ENCODE measurements at regions not wholly inside any gene's neighbourhood (a gene's known extent, or its start where the extent isn't known, plus 50 kb on each side); places are given as distances from the start of the nearest gene placed in this dataset.

DNA sequence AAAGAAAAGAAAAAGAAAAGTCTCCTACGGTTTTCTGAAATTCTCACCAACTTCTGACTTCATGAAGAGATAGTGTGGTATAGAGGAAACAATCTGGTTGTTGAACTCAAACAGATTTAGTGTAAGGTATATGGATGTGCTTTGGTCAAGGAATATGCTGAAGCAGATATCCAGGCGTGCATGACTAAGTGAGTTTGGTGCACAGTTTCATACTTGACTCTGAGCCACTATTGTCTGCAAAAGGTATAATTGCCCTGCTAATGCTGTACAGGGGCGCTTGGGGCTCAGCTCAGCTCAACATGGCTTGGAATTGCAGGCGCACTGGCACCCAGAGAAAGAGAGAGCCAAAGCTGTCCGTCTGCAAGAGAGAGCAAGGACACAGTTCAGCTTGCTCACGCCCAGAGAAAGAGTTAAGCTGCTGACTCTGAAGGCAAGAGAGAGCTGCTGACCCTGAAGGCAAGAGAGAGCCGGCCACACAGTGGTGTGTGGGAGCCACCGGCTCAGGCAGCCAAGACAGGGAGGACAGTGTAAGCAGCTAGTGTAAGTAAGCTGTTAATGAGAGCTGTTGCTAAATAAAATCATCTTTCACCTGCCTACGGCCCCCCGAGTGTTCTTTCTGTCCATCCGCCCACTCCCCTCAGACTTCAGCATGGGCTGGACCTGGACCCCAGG lies 66.4 kb upstream of the SLC38A4 start:
- ATAC-seq: no peak
- no peaks in the 10 kb centered on the region for H3K4me1 ChIP-seq
- no peaks in the 10 kb centered on the region for H3K27me3 ChIP-seq
- no peaks in the 10 kb centered on the region for H3K36me3 ChIP-seq
- DNase-seq: no peak
- no peak overlapping the region for H3K27ac ChIP-seq
- H3K9me3 ChIP-seq: no peaks in the 10 kb centered on the region
- intact Hi-C loops (cut with DNase I): no loop called here
- H3K4me3 ChIP-seq: no peak overlapping the region
- TF ChIP-seq, protein P1, sequence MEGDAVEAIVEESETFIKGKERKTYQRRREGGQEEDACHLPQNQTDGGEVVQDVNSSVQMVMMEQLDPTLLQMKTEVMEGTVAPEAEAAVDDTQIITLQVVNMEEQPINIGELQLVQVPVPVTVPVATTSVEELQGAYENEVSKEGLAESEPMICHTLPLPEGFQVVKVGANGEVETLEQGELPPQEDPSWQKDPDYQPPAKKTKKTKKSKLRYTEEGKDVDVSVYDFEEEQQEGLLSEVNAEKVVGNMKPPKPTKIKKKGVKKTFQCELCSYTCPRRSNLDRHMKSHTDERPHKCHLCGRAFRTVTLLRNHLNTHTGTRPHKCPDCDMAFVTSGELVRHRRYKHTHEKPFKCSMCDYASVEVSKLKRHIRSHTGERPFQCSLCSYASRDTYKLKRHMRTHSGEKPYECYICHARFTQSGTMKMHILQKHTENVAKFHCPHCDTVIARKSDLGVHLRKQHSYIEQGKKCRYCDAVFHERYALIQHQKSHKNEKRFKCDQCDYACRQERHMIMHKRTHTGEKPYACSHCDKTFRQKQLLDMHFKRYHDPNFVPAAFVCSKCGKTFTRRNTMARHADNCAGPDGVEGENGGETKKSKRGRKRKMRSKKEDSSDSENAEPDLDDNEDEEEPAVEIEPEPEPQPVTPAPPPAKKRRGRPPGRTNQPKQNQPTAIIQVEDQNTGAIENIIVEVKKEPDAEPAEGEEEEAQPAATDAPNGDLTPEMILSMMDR (IDR thresholded peaks at IDR 0.05): no peak

DNA sequence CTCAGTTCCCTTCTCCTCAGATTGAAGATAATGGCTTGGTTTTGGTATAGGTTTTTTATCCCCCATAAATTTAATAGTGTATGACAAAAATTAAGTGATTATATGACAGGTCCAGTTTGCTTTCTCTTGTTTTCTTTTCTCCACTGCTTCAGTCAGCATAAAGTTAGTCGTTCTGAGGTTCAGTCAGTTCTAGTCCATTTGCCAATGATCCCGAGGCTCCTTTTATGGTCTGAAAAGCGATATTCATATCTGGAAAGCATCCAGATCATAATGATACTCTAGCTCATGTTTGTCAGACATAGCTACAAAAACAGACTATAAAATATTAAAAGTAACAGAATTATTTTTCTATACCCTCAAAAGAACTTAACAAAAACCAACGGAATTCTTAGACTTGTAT lies 67.1 kb upstream of the SLC38A4 start:
- Histone ChIP-seq H3K4me3 (no peak overlapping the region), H3K9me3 (no peaks in the 10 kb centered on the region), H3K4me1 (no peaks in the 10 kb centered on the region), H3K27ac (no peak overlapping the region), H3K27me3 (no peaks in the 10 kb centered on the region), H3K36me3 (no peaks in the 10 kb centered on the region)
- TF ChIP-seq, protein P1 (IDR thresholded peaks at IDR 0.05): no peak
- DNase-seq (no peak), ATAC-seq (no peak)
- intact Hi-C loops (cut with DNase I): no loop called here

DNA sequence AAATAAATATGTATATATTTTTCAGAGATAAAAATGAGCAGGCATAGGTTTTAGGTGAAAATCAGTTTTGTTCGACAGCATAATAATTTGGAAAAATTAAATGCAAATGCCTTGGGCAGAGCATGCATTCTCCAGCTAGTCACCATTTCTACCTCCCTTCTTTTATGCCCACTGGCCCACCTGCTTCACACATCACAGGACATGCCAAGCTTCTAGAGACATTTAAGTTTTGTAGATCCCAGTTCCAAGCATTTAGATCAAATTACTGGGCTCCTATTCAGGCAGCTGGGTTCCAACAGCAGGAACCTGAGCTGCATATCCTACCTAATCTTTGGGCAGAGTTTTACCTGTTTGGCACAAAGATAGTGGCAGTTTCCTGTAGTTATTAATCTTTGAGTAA lies 67.6 kb upstream of the SLC38A4 start:
- intact Hi-C loops (cut with DNase I): no loop called here
- H3K27me3 ChIP-seq: no peaks in the 10 kb centered on the region
- ATAC-seq: no peak

DNA sequence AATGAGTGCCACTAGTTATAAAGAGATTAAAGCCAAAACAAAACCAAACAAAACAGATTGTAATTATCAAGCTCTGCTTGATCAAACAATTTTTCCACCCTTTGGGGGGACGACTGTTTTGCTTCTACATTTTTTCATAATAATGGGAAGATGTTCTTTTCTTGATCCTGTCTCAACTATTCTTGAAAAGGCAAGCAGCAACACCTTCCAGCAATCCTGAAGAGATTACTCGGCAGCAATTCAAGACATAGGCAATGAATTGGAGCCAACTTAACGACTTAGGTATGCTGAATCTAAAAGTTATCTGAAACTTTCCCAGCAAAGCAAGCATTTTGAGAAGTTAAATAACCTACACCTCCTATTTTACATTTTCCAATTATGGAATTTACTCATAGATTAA lies 69.9 kb upstream of the SLC38A4 start:
- ATAC-seq (no peak), DNase-seq (no peak)
- H3K36me3 ChIP-seq: no peaks in the 10 kb centered on the region
- intact Hi-C loops (cut with DNase I): no loop called here
- no peak overlapping the region for H3K4me3 ChIP-seq
- no peaks in the 10 kb centered on the region for H3K4me1 ChIP-seq
- TF ChIP-seq, protein P1 (IDR thresholded peaks at IDR 0.05): no peak
- no peak overlapping the region for H3K27ac ChIP-seq
- H3K9me3 ChIP-seq: no peaks in the 10 kb centered on the region
- H3K27me3 ChIP-seq: no peaks in the 10 kb centered on the region

More for the DNA sequence above, 67.6 kb upstream of the SLC38A4 start:
- DNase-seq: no peak
- Histone ChIP-seq H3K27ac (no peak overlapping the region), H3K36me3 (no peaks in the 10 kb centered on the region), H3K4me1 (no peaks in the 10 kb centered on the region), H3K9me3 (no peaks in the 10 kb centered on the region), H3K4me3 (no peak overlapping the region)
- TF ChIP-seq, protein P1 (IDR thresholded peaks at IDR 0.05): no peak

DNA sequence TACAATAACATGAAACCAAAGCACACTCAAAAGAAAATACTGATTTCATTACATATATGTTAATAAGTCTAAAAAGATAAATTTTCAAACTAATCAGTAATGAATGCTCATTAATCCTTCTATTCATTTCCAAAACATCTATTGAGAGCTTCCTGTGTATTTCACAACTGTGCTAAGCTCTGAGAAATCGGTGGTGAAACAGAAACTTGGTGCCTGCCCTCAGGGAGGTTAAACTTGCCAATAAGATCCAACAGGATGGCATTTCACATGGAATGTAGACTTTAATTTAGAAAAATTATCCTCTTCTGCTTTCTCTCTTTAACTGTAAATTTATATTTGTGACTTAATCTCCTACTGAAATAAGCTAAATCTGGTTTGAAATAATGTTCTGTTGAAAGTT lies 70.9 kb upstream of the SLC38A4 start:
- ATAC-seq (no peak), DNase-seq (no peak)
- H3K4me1 ChIP-seq: no peaks in the 10 kb centered on the region
- TF ChIP-seq, protein P1 (IDR thresholded peaks at IDR 0.05): no peak
- H3K4me3 ChIP-seq: no peak overlapping the region
- H3K36me3 ChIP-seq: no peaks in the 10 kb centered on the region
- no peak overlapping the region for H3K27ac ChIP-seq
- intact Hi-C loops (cut with DNase I): no loop called here
- no peaks in the 10 kb centered on the region for H3K9me3 ChIP-seq
- H3K27me3 ChIP-seq: no peaks in the 10 kb centered on the region

Measured in upper lobe of right lung (tissue), 1 donor.